ENCODE measurements at regions not wholly inside any gene's neighbourhood (a gene's known extent, or its start where the extent isn't known, plus 50 kb on each side); places are given as distances from the start of the nearest gene placed in this dataset.

- TF ChIP-seq, protein P1, sequence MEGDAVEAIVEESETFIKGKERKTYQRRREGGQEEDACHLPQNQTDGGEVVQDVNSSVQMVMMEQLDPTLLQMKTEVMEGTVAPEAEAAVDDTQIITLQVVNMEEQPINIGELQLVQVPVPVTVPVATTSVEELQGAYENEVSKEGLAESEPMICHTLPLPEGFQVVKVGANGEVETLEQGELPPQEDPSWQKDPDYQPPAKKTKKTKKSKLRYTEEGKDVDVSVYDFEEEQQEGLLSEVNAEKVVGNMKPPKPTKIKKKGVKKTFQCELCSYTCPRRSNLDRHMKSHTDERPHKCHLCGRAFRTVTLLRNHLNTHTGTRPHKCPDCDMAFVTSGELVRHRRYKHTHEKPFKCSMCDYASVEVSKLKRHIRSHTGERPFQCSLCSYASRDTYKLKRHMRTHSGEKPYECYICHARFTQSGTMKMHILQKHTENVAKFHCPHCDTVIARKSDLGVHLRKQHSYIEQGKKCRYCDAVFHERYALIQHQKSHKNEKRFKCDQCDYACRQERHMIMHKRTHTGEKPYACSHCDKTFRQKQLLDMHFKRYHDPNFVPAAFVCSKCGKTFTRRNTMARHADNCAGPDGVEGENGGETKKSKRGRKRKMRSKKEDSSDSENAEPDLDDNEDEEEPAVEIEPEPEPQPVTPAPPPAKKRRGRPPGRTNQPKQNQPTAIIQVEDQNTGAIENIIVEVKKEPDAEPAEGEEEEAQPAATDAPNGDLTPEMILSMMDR (IDR thresholded peaks at IDR 0.05; ENCODE audit: low read depth, low read length) = no peak
- TF ChIP-seq MYC (IDR thresholded peaks at IDR 0.05; ENCODE audit: low read depth, low read length) = no peak
- TF ChIP-seq MAX (IDR thresholded peaks at IDR 0.05; ENCODE audit: low read depth, low read length) = no peak
Measured at GRCh38 chr20:17790296-17790695, 90.5 kb downstream of the BANF2 start.
